ENCODE measurements at regions not wholly inside any gene's neighbourhood (a gene's known extent, or its start where the extent isn't known, plus 50 kb on each side); places are given as distances from the start of the nearest gene placed in this dataset.

DNA sequence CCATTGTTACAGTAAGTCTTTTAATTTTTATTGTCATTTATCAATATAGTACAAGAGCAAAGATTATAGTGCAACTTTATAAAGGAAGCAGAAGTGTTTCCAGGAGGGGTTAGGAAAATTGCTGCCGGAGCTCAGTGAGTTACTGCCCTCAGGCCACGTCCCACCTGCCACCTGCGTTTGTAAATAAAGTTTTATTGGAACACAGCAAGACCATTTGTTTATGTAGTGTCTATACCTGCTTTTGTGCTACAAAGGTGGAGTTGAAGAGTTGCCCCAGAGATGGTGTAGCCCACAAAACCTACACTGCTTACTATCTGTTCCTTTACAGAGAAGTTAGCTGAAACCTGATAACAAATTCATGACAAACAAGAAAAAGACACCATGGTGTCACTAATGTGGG is 437.8 kb upstream of the B3GAT1 start:
- TF ChIP-seq, protein P1, sequence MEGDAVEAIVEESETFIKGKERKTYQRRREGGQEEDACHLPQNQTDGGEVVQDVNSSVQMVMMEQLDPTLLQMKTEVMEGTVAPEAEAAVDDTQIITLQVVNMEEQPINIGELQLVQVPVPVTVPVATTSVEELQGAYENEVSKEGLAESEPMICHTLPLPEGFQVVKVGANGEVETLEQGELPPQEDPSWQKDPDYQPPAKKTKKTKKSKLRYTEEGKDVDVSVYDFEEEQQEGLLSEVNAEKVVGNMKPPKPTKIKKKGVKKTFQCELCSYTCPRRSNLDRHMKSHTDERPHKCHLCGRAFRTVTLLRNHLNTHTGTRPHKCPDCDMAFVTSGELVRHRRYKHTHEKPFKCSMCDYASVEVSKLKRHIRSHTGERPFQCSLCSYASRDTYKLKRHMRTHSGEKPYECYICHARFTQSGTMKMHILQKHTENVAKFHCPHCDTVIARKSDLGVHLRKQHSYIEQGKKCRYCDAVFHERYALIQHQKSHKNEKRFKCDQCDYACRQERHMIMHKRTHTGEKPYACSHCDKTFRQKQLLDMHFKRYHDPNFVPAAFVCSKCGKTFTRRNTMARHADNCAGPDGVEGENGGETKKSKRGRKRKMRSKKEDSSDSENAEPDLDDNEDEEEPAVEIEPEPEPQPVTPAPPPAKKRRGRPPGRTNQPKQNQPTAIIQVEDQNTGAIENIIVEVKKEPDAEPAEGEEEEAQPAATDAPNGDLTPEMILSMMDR (IDR thresholded peaks at IDR 0.05; ENCODE audit: low read length): no peak
- no peak for TF ChIP-seq EZH2 (IDR thresholded peaks at IDR 0.05; ENCODE audit: borderline replicate concordance, low read length)

Measured in OCI-LY1 (cell line).